AG09319 (cell line): ENCODE measurements at regions not wholly inside any gene's neighbourhood (a gene's known extent, or its start where the extent isn't known, plus 50 kb on each side); places are given as distances from the start of the nearest gene placed in this dataset.
"Not testable (repeated sequence)": the region's sequence is repeated elsewhere in the genome, so short reads cannot be mapped to it uniquely, and the experiment has no call there.

Experiments used
- DNase-seq: peaks from one replicate; pipeline ENCODE4 v3.0.0-alpha.2; 2010; ENCODE audit warnings: low read depth; ENCODE audit errors: extremely low read depth
- CTCF ChIP-seq: IDR thresholded peaks from 2 replicates; pipeline ENCODE4 v1.5.1; 2011; ENCODE audit warnings: low read depth, mild to moderate bottlenecking, inconsistent platforms, low read length, moderate library complexity

- no peak for TF ChIP-seq CTCF
- DNase-seq = no peak
Measured at GRCh38 chrX:20685652-20686051, 418.9 kb upstream of the RPS6KA3 start.

GRCh38 chrX:20681683-20682082 lies 415.0 kb upstream of the RPS6KA3 start:
- TF ChIP-seq CTCF = no peak
- DNase-seq = no peak

- no peak for DNase-seq
- no peak for TF ChIP-seq CTCF
Measured at GRCh38 chrX:20680998-20681397, 414.3 kb upstream of the RPS6KA3 start.

- no peak for TF ChIP-seq CTCF
- no peak for DNase-seq
Measured at GRCh38 chrX:20672476-20672875, 405.8 kb upstream of the RPS6KA3 start.

- DNase-seq = not testable (repeated sequence)
Measured at GRCh38 chrX:20671746-20672145, 405.0 kb upstream of the RPS6KA3 start.

GRCh38 chrX:20670611-20671010 lies 403.9 kb upstream of the RPS6KA3 start:
- no peak for DNase-seq
- no peak for TF ChIP-seq CTCF

GRCh38 chrX:20668550-20668949 lies 401.8 kb upstream of the RPS6KA3 start:
- TF ChIP-seq CTCF = no peak
- no peak for DNase-seq

GRCh38 chrX:20666331-20666730 lies 399.6 kb upstream of the RPS6KA3 start:
- no peak for TF ChIP-seq CTCF
- DNase-seq = no peak
